VCaP (cell line): ENCODE measurements at regions not wholly inside any gene's neighbourhood (a gene's known extent, or its start where the extent isn't known, plus 50 kb on each side); places are given as distances from the start of the nearest gene placed in this dataset.

ENCODE experiments used
- H3K27ac ChIP-seq: fragments of 450-650 bp; 2 replicates; pipeline ENCODE4 v1.5.1; 2017
- CTCF ChIP-seq: fragments of 450-650 bp; conservative IDR thresholded peaks from 2 replicates; pipeline ENCODE4 v1.5.1; 2017; ENCODE audit warnings: mild to moderate bottlenecking, moderate library complexity

- TF ChIP-seq CTCF = no peak
- no peak overlapping the region for H3K27ac ChIP-seq
Observed at GRCh38 chr10:130902929-130903328, 408.6 kb downstream of the TCERG1L start.

- H3K27ac ChIP-seq = no peak overlapping the region
- no peak for TF ChIP-seq CTCF
Observed at GRCh38 chr10:130904676-130905075, 406.8 kb downstream of the TCERG1L start.

GRCh38 chr10:130905386-130905785, 406.1 kb downstream of the TCERG1L start:
- H3K27ac ChIP-seq = no peak overlapping the region
- no peak for TF ChIP-seq CTCF

GRCh38 chr10:130905921-130906320, 405.6 kb downstream of the TCERG1L start:
- H3K27ac ChIP-seq = no peak overlapping the region
- no peak for TF ChIP-seq CTCF

- no peak for TF ChIP-seq CTCF
- H3K27ac ChIP-seq = no peak overlapping the region
Observed at GRCh38 chr10:130910848-130911247, 400.7 kb downstream of the TCERG1L start.

- no peak for TF ChIP-seq CTCF
- H3K27ac ChIP-seq = no peak overlapping the region
Observed at GRCh38 chr10:130913844-130914243, 397.7 kb downstream of the TCERG1L start.

- no peak overlapping the region for H3K27ac ChIP-seq
- TF ChIP-seq CTCF = no peak
Observed at GRCh38 chr10:130914367-130914766, 397.2 kb downstream of the TCERG1L start.

- no peak for TF ChIP-seq CTCF
Observed at GRCh38 chr10:130915065-130915464, 396.5 kb downstream of the TCERG1L start.

More at GRCh38 chr10:130915065-130915464, 396.5 kb downstream of the TCERG1L start:
- no peak overlapping the region for H3K27ac ChIP-seq
